ENCODE measurements at regions not wholly inside any gene's neighbourhood (a gene's known extent, or its start where the extent isn't known, plus 50 kb on each side); places are given as distances from the start of the nearest gene placed in this dataset.

DNA sequence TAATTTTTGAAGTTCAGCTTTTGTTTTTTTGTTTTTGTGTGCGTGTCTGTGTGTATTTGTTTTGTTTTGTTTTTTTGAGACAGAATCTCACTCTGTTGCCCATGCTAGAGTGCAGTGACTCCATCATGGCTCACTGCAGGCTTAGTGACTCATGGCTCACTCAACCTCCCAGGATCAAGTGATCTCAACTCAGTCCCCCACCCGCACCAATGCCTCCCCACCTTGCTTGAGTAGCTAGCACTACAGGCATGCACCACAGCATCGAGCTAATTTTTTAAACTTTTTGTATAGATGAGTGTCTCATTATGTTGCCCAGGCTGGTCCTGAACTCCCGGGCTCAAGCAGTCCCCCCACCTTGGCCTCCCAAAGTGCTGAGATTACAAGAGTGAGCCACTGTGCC lies 981.4 kb downstream of the BCL11B start:
- DNase-seq (ENCODE audit: low read depth in 1 of 2, low spot score in 1 of 2), result no peak
- H3K27me3 ChIP-seq (ENCODE audit: insufficient read depth, poor library complexity, severe bottlenecking), result no peaks in the 10 kb centered on the region
- no peak overlapping the region for H3K27ac ChIP-seq (replicated peaks)
- H3K4me3 ChIP-seq (replicated peaks; ENCODE audit: insufficient read depth, low read length), result no peak overlapping the region
- TF ChIP-seq POLR2AphosphoS5 (IDR thresholded peaks at IDR 0.05; ENCODE audit: low read depth), result no peak
- no peak for TF ChIP-seq SPI1 (IDR thresholded peaks at IDR 0.05; ENCODE audit: borderline replicate concordance, low read depth)
- TF ChIP-seq GABPA (IDR thresholded peaks at IDR 0.05; ENCODE audit: low read depth), result no peak
- TF ChIP-seq, protein P1, sequence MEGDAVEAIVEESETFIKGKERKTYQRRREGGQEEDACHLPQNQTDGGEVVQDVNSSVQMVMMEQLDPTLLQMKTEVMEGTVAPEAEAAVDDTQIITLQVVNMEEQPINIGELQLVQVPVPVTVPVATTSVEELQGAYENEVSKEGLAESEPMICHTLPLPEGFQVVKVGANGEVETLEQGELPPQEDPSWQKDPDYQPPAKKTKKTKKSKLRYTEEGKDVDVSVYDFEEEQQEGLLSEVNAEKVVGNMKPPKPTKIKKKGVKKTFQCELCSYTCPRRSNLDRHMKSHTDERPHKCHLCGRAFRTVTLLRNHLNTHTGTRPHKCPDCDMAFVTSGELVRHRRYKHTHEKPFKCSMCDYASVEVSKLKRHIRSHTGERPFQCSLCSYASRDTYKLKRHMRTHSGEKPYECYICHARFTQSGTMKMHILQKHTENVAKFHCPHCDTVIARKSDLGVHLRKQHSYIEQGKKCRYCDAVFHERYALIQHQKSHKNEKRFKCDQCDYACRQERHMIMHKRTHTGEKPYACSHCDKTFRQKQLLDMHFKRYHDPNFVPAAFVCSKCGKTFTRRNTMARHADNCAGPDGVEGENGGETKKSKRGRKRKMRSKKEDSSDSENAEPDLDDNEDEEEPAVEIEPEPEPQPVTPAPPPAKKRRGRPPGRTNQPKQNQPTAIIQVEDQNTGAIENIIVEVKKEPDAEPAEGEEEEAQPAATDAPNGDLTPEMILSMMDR (IDR thresholded peaks at IDR 0.05; ENCODE audit: insufficient read depth, low read length), result no peak
- TF ChIP-seq, protein P2, sequence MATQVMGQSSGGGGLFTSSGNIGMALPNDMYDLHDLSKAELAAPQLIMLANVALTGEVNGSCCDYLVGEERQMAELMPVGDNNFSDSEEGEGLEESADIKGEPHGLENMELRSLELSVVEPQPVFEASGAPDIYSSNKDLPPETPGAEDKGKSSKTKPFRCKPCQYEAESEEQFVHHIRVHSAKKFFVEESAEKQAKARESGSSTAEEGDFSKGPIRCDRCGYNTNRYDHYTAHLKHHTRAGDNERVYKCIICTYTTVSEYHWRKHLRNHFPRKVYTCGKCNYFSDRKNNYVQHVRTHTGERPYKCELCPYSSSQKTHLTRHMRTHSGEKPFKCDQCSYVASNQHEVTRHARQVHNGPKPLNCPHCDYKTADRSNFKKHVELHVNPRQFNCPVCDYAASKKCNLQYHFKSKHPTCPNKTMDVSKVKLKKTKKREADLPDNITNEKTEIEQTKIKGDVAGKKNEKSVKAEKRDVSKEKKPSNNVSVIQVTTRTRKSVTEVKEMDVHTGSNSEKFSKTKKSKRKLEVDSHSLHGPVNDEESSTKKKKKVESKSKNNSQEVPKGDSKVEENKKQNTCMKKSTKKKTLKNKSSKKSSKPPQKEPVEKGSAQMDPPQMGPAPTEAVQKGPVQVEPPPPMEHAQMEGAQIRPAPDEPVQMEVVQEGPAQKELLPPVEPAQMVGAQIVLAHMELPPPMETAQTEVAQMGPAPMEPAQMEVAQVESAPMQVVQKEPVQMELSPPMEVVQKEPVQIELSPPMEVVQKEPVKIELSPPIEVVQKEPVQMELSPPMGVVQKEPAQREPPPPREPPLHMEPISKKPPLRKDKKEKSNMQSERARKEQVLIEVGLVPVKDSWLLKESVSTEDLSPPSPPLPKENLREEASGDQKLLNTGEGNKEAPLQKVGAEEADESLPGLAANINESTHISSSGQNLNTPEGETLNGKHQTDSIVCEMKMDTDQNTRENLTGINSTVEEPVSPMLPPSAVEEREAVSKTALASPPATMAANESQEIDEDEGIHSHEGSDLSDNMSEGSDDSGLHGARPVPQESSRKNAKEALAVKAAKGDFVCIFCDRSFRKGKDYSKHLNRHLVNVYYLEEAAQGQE (IDR thresholded peaks at IDR 0.05; ENCODE audit: insufficient replicate concordance, low read depth), result no peak

DNA sequence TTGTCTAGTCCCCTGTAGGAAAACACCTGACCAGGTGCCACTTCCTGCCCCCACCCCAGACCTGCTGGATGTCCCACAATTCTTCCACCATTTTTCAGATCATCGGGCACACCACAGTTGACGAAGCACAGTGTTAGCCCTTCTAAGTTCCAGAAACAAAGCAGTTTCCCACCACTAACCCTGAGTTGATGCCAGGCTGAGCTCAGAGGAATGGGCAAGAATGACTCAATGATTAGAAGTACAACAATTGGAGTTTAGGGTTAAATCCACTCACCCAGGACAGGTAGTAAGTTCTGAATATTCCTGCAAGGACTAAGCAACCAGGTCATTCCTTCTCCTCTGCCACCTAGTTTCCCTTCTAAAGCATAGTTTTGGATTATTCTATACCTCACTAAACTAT lies 979.8 kb downstream of the BCL11B start:
- no peak overlapping the region for H3K4me3 ChIP-seq (replicated peaks; ENCODE audit: insufficient read depth, low read length)
- H3K27ac ChIP-seq (replicated peaks), result no peak overlapping the region
- DNase-seq (ENCODE audit: low read depth in 1 of 2, low spot score in 1 of 2), result no peak
- TF ChIP-seq POLR2AphosphoS5 (IDR thresholded peaks at IDR 0.05; ENCODE audit: low read depth) (no peak), GABPA (IDR thresholded peaks at IDR 0.05; ENCODE audit: low read depth) (no peak)
- TF ChIP-seq, protein P1 (IDR thresholded peaks at IDR 0.05; ENCODE audit: insufficient read depth, low read length), result no peak
- TF ChIP-seq, protein P2 (IDR thresholded peaks at IDR 0.05; ENCODE audit: insufficient replicate concordance, low read depth), result no peak
- H3K27me3 ChIP-seq (ENCODE audit: insufficient read depth, poor library complexity, severe bottlenecking), result no peaks in the 10 kb centered on the region

DNA sequence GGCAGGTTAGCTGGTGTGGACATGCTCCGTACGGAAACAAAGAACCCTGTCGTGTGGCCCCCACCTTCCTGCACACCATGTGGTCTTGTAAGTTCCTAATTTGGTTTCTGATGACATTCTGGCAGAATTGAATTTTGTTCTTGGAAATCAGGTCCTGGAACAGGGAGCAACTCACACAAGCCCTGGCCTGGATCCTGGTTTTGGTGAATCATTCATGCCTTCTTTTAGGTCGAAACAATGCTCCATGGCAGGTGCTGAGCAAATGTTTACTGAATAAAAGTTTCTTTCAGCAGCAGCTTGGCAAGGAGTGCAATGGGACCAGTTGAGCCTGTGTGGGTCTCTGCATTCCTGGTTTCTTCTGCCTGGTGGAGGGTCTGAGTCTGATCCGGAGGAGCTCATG lies 978.4 kb downstream of the BCL11B start:
- Histone ChIP-seq H3K27me3 (ENCODE audit: insufficient read depth, poor library complexity, severe bottlenecking) (no peaks in the 10 kb centered on the region), H3K27ac (replicated peaks) (no peak overlapping the region), H3K4me3 (replicated peaks; ENCODE audit: insufficient read depth, low read length) (no peak overlapping the region)
- DNase-seq (ENCODE audit: low read depth in 1 of 2, low spot score in 1 of 2), result no peak
- no peak for TF ChIP-seq SPI1 (IDR thresholded peaks at IDR 0.05; ENCODE audit: borderline replicate concordance, low read depth)
- TF ChIP-seq, protein P1 (IDR thresholded peaks at IDR 0.05; ENCODE audit: insufficient read depth, low read length), result no peak
- no peak for TF ChIP-seq POLR2AphosphoS5 (IDR thresholded peaks at IDR 0.05; ENCODE audit: low read depth)
- TF ChIP-seq GABPA (IDR thresholded peaks at IDR 0.05; ENCODE audit: low read depth), result no peak
- TF ChIP-seq, protein P2 (IDR thresholded peaks at IDR 0.05; ENCODE audit: insufficient replicate concordance, low read depth), result no peak
